Gastrocnemius medialis (tissue), 4 donors: ENCODE measurements at regions not wholly inside any gene's neighbourhood (a gene's known extent, or its start where the extent isn't known, plus 50 kb on each side); places are given as distances from the start of the nearest gene placed in this dataset.
"Not testable (repeated sequence)": the region's sequence is repeated elsewhere in the genome, so short reads cannot be mapped to it uniquely, and the experiment has no call there.

Source experiments
- ATAC-seq, 2 donors: fragments of 150-250 bp; one replicate each; pipeline ENCODE4 v1.9.1; 2016
- DNase-seq, 2 donors: peaks; one replicate each; pipeline ENCODE4 v3.0.0-alpha.2; 2019
- H3K27ac ChIP-seq, 4 donors: fragments of 200-600 bp; sonication (generic); 1 replicate in 1 of 4; 2 replicates in 3 of 4; pipeline ENCODE4 v1.5.1; 2016 to 2018; ENCODE audit warnings: mild to moderate bottlenecking in 2 of 4, moderate library complexity in 1 of 4
- H3K27me3 ChIP-seq, 3 donors: fragments of 200-600 bp; sonication (generic) in 2 of 3; 1 replicate in 1 of 3; 2 replicates in 2 of 3; pipeline versions ENCODE4 v1.5.1 to v1.6.0; 2016 to 2019; ENCODE audit warnings: mild to moderate bottlenecking in 1 of 3, moderate library complexity in 1 of 3
- H3K36me3 ChIP-seq, 2 donors: fragments of 200-600 bp; sonication (generic) in 1 of 2; one replicate each; pipeline ENCODE4 v1.5.1; 2017 to 2018
- H3K4me1 ChIP-seq, 2 donors: fragments of 200-600 bp; sonication (generic) in 1 of 2; one replicate each; pipeline ENCODE4 v1.5.1; 2016 to 2017; ENCODE audit warnings: mild to moderate bottlenecking in 2 of 2
- H3K4me3 ChIP-seq, 4 donors: fragments of 200-600 bp; sonication (generic) in 3 of 4; 1 replicate in 1 of 4; 2 replicates in 3 of 4; pipeline ENCODE4 v1.5.1; 2016 to 2019; ENCODE audit warnings: mild to moderate bottlenecking in 2 of 4
- H3K9me3 ChIP-seq, 3 donors: fragments of 200-600 bp; sonication (generic) in 2 of 3; 1 replicate in 1 of 3; 2 replicates in 2 of 3; pipeline ENCODE4 v1.5.1; 2016 to 2019
- CTCF ChIP-seq, 5 experiments: fragments of 450-650 bp in 3 of 5; fragments of 200-600 bp in 2 of 5; sonication (generic) in 2 of 5; IDR thresholded peaks in 4 of 5; conservative IDR thresholded peaks in 1 of 5; 1 replicate in 4 of 5; 2 replicates in 1 of 5; pipeline ENCODE4 v1.5.1; 2016 to 2019; ENCODE audit warnings: antibody characterized with exemption in 5 of 5, mild to moderate bottlenecking in 3 of 5, moderate library complexity in 3 of 5
- POLR2A ChIP-seq, 2 donors: fragments of 450-650 bp; IDR thresholded peaks; one replicate each; pipeline ENCODE4 v1.6.1; 2017; ENCODE audit warnings: antibody characterized with exemption in 2 of 2, mild to moderate bottlenecking in 2 of 2, moderate library complexity in 2 of 2
- in situ Hi-C, 4 donors: fragments of 200-750 bp; cut with MboI; loops; one replicate each; pipeline versions ENCODE4 v1.15.0 to v1.8.0; 2017; ENCODE audit warnings: low sequenced_read_pairs in 4 of 4
- intact Hi-C: fragments of 100-400 bp; cut with DNase I; formaldehyde crosslinking; loops from one replicate; pipeline ENCODE4 v1.15.1; 2023; ENCODE audit warnings: low total_unique reads

- ATAC-seq, H3K4me3 ChIP-seq, intact Hi-C loops, H3K36me3 ChIP-seq, in situ Hi-C loops, H3K4me1 ChIP-seq, DNase-seq, H3K27ac ChIP-seq, H3K9me3 ChIP-seq, H3K27me3 ChIP-seq: not testable (repeated sequence)
Measured at GRCh38 chr21:27912133-27912532, 945.2 kb upstream of the ADAMTS5 start.

GRCh38 chr21:27909487-27909886 lies 942.6 kb upstream of the ADAMTS5 start:
- H3K9me3 ChIP-seq, H3K36me3 ChIP-seq, H3K4me1 ChIP-seq, ATAC-seq, in situ Hi-C loops, H3K27me3 ChIP-seq, H3K27ac ChIP-seq, H3K4me3 ChIP-seq, DNase-seq, intact Hi-C loops: not testable (repeated sequence)

- H3K36me3 ChIP-seq, DNase-seq, ATAC-seq, H3K27me3 ChIP-seq, H3K4me1 ChIP-seq, H3K4me3 ChIP-seq, H3K9me3 ChIP-seq, intact Hi-C loops, H3K27ac ChIP-seq, in situ Hi-C loops: not testable (repeated sequence)
Measured at GRCh38 chr21:27908816-27909215, 941.9 kb upstream of the ADAMTS5 start.

GRCh38 chr21:27902904-27903303 lies 936.0 kb upstream of the ADAMTS5 start:
- H3K27me3 ChIP-seq, ATAC-seq, in situ Hi-C loops, H3K4me1 ChIP-seq, H3K9me3 ChIP-seq, DNase-seq, H3K36me3 ChIP-seq, H3K4me3 ChIP-seq, intact Hi-C loops, H3K27ac ChIP-seq: not testable (repeated sequence)

GRCh38 chr21:27893619-27894018 lies 926.7 kb upstream of the ADAMTS5 start:
- H3K36me3 ChIP-seq, in situ Hi-C loops, H3K4me3 ChIP-seq, H3K4me1 ChIP-seq, H3K27ac ChIP-seq, H3K9me3 ChIP-seq, ATAC-seq, H3K27me3 ChIP-seq, intact Hi-C loops, DNase-seq: not testable (repeated sequence)

GRCh38 chr21:27891495-27891894 lies 924.6 kb upstream of the ADAMTS5 start:
- H3K4me3 ChIP-seq, H3K27me3 ChIP-seq, H3K9me3 ChIP-seq, intact Hi-C loops, H3K36me3 ChIP-seq, in situ Hi-C loops, ATAC-seq, DNase-seq, H3K4me1 ChIP-seq, H3K27ac ChIP-seq: not testable (repeated sequence)

- in situ Hi-C loops, H3K27me3 ChIP-seq, H3K9me3 ChIP-seq, H3K4me1 ChIP-seq, ATAC-seq, intact Hi-C loops, H3K27ac ChIP-seq, H3K4me3 ChIP-seq, H3K36me3 ChIP-seq, DNase-seq: not testable (repeated sequence)
Measured at GRCh38 chr21:27887808-27888455, 921.0 kb upstream of the ADAMTS5 start.

- Histone ChIP-seq H3K4me3 (no peak overlapping the region), H3K4me1 (no peaks in the 10 kb centered on the region), H3K9me3 (no peaks in the 10 kb centered on the region), H3K27me3 (no peaks in the 10 kb centered on the region), H3K27ac (no peak overlapping the region), H3K36me3 (no peaks in the 10 kb centered on the region)
- ATAC-seq = no peak
- intact Hi-C loops = no loop called here
- TF ChIP-seq CTCF (IDR thresholded peaks at IDR 0.05 in 4 of 5, conservative IDR thresholded peaks at IDR 0.05 in 1 of 5) (no peak), POLR2A (IDR thresholded peaks at IDR 0.05) (no peak)
- no peak for DNase-seq
- in situ Hi-C loops = no loop called here
Measured at GRCh38 chr21:27885296-27885711, 918.4 kb upstream of the ADAMTS5 start.

GRCh38 chr21:27881331-27881730 lies 914.4 kb upstream of the ADAMTS5 start:
- H3K27ac ChIP-seq, DNase-seq, H3K36me3 ChIP-seq, intact Hi-C loops, H3K27me3 ChIP-seq, H3K4me3 ChIP-seq, in situ Hi-C loops, ATAC-seq, H3K4me1 ChIP-seq, H3K9me3 ChIP-seq: not testable (repeated sequence)

- ATAC-seq, H3K27me3 ChIP-seq, in situ Hi-C loops, H3K4me3 ChIP-seq, H3K9me3 ChIP-seq, H3K4me1 ChIP-seq, intact Hi-C loops, H3K27ac ChIP-seq, H3K36me3 ChIP-seq: not testable (repeated sequence)
- DNase-seq = peak; percentile 9 to 38
Measured at GRCh38 chr21:27872411-27872810, 905.5 kb upstream of the ADAMTS5 start.

GRCh38 chr21:27870755-27871154 lies 903.9 kb upstream of the ADAMTS5 start:
- H3K9me3 ChIP-seq, H3K4me3 ChIP-seq, H3K27ac ChIP-seq, H3K27me3 ChIP-seq, ATAC-seq, in situ Hi-C loops, intact Hi-C loops, DNase-seq, H3K4me1 ChIP-seq, H3K36me3 ChIP-seq: not testable (repeated sequence)
